Osteocyte (in vitro differentiated cells): ENCODE measurements at regions not wholly inside any gene's neighbourhood (a gene's known extent, or its start where the extent isn't known, plus 50 kb on each side); places are given as distances from the start of the nearest gene placed in this dataset.

Experiments
- DNase-seq: peaks from one replicate; pipeline ENCODE4 v3.0.0; 2021; ENCODE audit warnings: mixed read lengths; ENCODE audit not compliant: unreplicated experiment; ENCODE audit errors: extremely low spot score
- H3K27ac Mint-ChIP-seq: one replicate; pipeline ENCODE4 v1.8.0; 2021; ENCODE audit warnings: mild to moderate bottlenecking, mixed read lengths; ENCODE audit not compliant: unreplicated experiment
- H3K27me3 Mint-ChIP-seq: one replicate; pipeline ENCODE4 v1.8.0; 2021; ENCODE audit warnings: mixed read lengths; ENCODE audit not compliant: unreplicated experiment
- H3K36me3 Mint-ChIP-seq: one replicate; pipeline ENCODE4 v1.8.0; 2021; ENCODE audit warnings: mixed read lengths; ENCODE audit not compliant: unreplicated experiment
- H3K4me1 Mint-ChIP-seq: one replicate; pipeline ENCODE4 v1.8.0; 2021; ENCODE audit warnings: mixed read lengths; ENCODE audit not compliant: unreplicated experiment
- H3K4me3 Mint-ChIP-seq: one replicate; pipeline ENCODE4 v1.8.0; 2021; ENCODE audit warnings: mild to moderate bottlenecking, moderate library complexity, mixed read lengths; ENCODE audit not compliant: unreplicated experiment
- H3K9me3 Mint-ChIP-seq: one replicate; pipeline ENCODE4 v1.8.0; 2021; ENCODE audit warnings: mixed read lengths; ENCODE audit not compliant: unreplicated experiment
- CTCF ChIP-seq: fragments of 200-600 bp; sonication (generic); IDR thresholded peaks from 2 replicates; pipeline ENCODE4 v1.5.0; 2021; ENCODE audit warnings: antibody characterized with exemption, mild to moderate bottlenecking, moderate library complexity

- Mint-ChIP-seq H3K4me3 (no peak overlapping the region), H3K9me3 (peaks cover 18% of the 10 kb centered on the region), H3K27me3 (no peaks in the 10 kb centered on the region), H3K4me1 (peaks cover 13% of the 10 kb centered on the region), H3K36me3 (peaks cover 11% of the 10 kb centered on the region), H3K27ac (no peak overlapping the region)
- DNase-seq = no peak
- no peak for TF ChIP-seq CTCF
These were observed 256.5 kb upstream of the FBXL7 start for GRCh38 chr5:15243301-15244020.

GRCh38 chr5:15241216-15241821 lies 258.7 kb upstream of the FBXL7 start:
- H3K36me3 Mint-ChIP-seq = peaks cover 11% of the 10 kb centered on the region
- TF ChIP-seq CTCF = no peak
- no peak for DNase-seq
- H3K27me3 Mint-ChIP-seq = no peaks in the 10 kb centered on the region
- H3K4me3 Mint-ChIP-seq = no peak overlapping the region
- H3K4me1 Mint-ChIP-seq = peaks cover 8% of the 10 kb centered on the region
- H3K9me3 Mint-ChIP-seq = peaks cover 16% of the 10 kb centered on the region
- H3K27ac Mint-ChIP-seq = no peak overlapping the region

GRCh38 chr5:15238006-15238405 lies 262.0 kb upstream of the FBXL7 start:
- Mint-ChIP-seq H3K4me3 (no peak overlapping the region), H3K27ac (no peak overlapping the region), H3K27me3 (no peaks in the 10 kb centered on the region), H3K9me3 (peaks cover 4% of the 10 kb centered on the region), H3K36me3 (peaks cover 2% of the 10 kb centered on the region), H3K4me1 (peaks cover 23% of the 10 kb centered on the region)
- no peak for DNase-seq
- TF ChIP-seq CTCF = no peak

- Mint-ChIP-seq H3K9me3 (peaks cover 4% of the 10 kb centered on the region), H3K4me3 (no peak overlapping the region), H3K27ac (no peak overlapping the region), H3K36me3 (peaks cover 2% of the 10 kb centered on the region), H3K4me1 (peaks cover 25% of the 10 kb centered on the region), H3K27me3 (no peaks in the 10 kb centered on the region)
- DNase-seq = no peak
- no peak for TF ChIP-seq CTCF
These were observed 263.0 kb upstream of the FBXL7 start for GRCh38 chr5:15236911-15237508.

GRCh38 chr5:15234911-15235310 lies 265.1 kb upstream of the FBXL7 start:
- Mint-ChIP-seq H3K9me3 (peaks cover 3% of the 10 kb centered on the region), H3K27ac (no peak overlapping the region), H3K36me3 (peaks cover 1% of the 10 kb centered on the region), H3K27me3 (peaks cover 5% of the 10 kb centered on the region), H3K4me3 (no peak overlapping the region), H3K4me1 (peaks cover 25% of the 10 kb centered on the region)
- no peak for TF ChIP-seq CTCF
- DNase-seq = no peak
